CD4-positive, alpha-beta T cell (primary cell): ENCODE measurements at regions not wholly inside any gene's neighbourhood (a gene's known extent, or its start where the extent isn't known, plus 50 kb on each side); places are given as distances from the start of the nearest gene placed in this dataset.

Source experiments
- ATAC-seq: fragments of 200-7000 bp; cut with Tn5 transposase; one replicate; pipeline ENCODE4 v1.10.0; 2022; ENCODE audit warnings: mild to moderate bottlenecking; ENCODE audit not compliant: poor library complexity
- CTCF ChIA-PET: fragments of 350-600 bp; sonication (Branson Sonifier 250); formaldehyde crosslinking; loops from one replicate; lab custom pipeline; 2021; ENCODE audit warnings: antibody characterized with exemption, inconsistent platforms; lab: Charles Lee
- POLR2A ChIA-PET: fragments of 350-600 bp; sonication (Branson Sonifier 250); formaldehyde crosslinking; loops from one replicate; lab custom pipeline; 2021; ENCODE audit warnings: antibody characterized with exemption, inconsistent platforms; lab: Charles Lee
- DNase-seq, 14 experiments: peaks; one replicate each; pipeline ENCODE4 v3.0.0-alpha.2; 2013 to 2020; ENCODE audit warnings: mixed read lengths in 2 of 14
- H3K27ac ChIP-seq, 2 donors: one replicate each; pipeline versions ENCODE4 v1.5.1 to v1.7.0; 2013; ENCODE audit warnings: low read length in 2 of 2, low read depth in 1 of 2, mild to moderate bottlenecking in 1 of 2
- H3K27me3 ChIP-seq, 2 experiments: 1 replicate in 1 of 2; 2 replicates in 1 of 2; pipeline versions ENCODE4 v1.6.1 to v1.7.0; 2013; ENCODE audit warnings: low read length in 2 of 2, control low read depth in 1 of 2, mild to moderate bottlenecking in 1 of 2, moderate library complexity in 1 of 2; ENCODE audit not compliant: insufficient read depth in 2 of 2, control insufficient read depth in 1 of 2
- H3K36me3 ChIP-seq: one replicate; pipeline ENCODE4 v1.6.1; 2013; ENCODE audit warnings: low read length, control low read depth; ENCODE audit not compliant: insufficient read depth
- H3K4me1 ChIP-seq: one replicate; pipeline ENCODE4 v1.6.1; 2013; ENCODE audit warnings: low read length, control low read depth; ENCODE audit not compliant: insufficient read depth
- H3K4me3 ChIP-seq: one replicate; pipeline ENCODE4 v1.5.1; 2013; ENCODE audit warnings: mild to moderate bottlenecking, low read length, moderate library complexity
- H3K9me3 ChIP-seq, 2 experiments: 1 replicate in 1 of 2; 2 replicates in 1 of 2; pipeline versions ENCODE4 v1.6.1 to v1.7.0; 2013; ENCODE audit warnings: low read length in 2 of 2, mild to moderate bottlenecking in 2 of 2, control low read depth in 1 of 2, moderate library complexity in 1 of 2; ENCODE audit not compliant: control insufficient read depth in 1 of 2, insufficient read depth in 1 of 2
- H3K27ac Mint-ChIP-seq: one replicate; pipeline ENCODE4 v1.8.0; 2020; ENCODE audit warnings: mixed read lengths
- H3K27me3 Mint-ChIP-seq: one replicate; pipeline ENCODE4 v1.8.0; 2021; ENCODE audit warnings: mixed read lengths
- H3K36me3 Mint-ChIP-seq: one replicate; pipeline ENCODE4 v1.8.0; 2021; ENCODE audit warnings: low read depth, mixed read lengths
- H3K4me1 Mint-ChIP-seq: one replicate; pipeline ENCODE4 v1.8.0; 2021; ENCODE audit warnings: low read depth, mixed read lengths
- H3K4me3 Mint-ChIP-seq: one replicate; pipeline ENCODE4 v1.8.0; 2020; ENCODE audit warnings: mild to moderate bottlenecking, mixed read lengths
- H3K9me3 Mint-ChIP-seq: one replicate; pipeline ENCODE4 v1.8.0; 2020; ENCODE audit warnings: mixed read lengths
- CTCF ChIP-seq: fragments of 200-600 bp; IDR thresholded peaks from one replicate; pipeline ENCODE4 v1.8.0; 2022; ENCODE audit warnings: antibody characterized with exemption, mild to moderate bottlenecking
- intact Hi-C, 2 experiments: fragments of 100-400 bp; cut with DNase I in 1 of 2; cut with micrococcal nuclease in 1 of 2; formaldehyde crosslinking; loops; one replicate each; pipeline versions ENCODE4 v1.15.1 to v1.9.0; 2023 to 2025; cut with DNase I, micrococcal nuclease

GRCh38 chr5:114702136-114702535, 340.3 kb downstream of the KCNN2 start:
- ChIA-PET POLR2A (no interaction called here), CTCF (no interaction called here)
- Histone ChIP-seq H3K27ac (no peak overlapping the region), H3K4me1 (no peaks in the 10 kb centered on the region), H3K4me3 (no peak overlapping the region), H3K9me3 (peaks cover 0 to 10% of the 10 kb centered on the region in 2 experiments), H3K36me3 (no peaks in the 10 kb centered on the region), H3K27me3 (no peaks in the 10 kb centered on the region)
- no peaks in the 10 kb centered on the region for H3K27me3 Mint-ChIP-seq
- no peak overlapping the region for H3K27ac Mint-ChIP-seq
- intact Hi-C loops = no loop called here
- H3K4me3 Mint-ChIP-seq = no peak overlapping the region
- DNase-seq (no peak), ATAC-seq (no peak)
- H3K36me3 Mint-ChIP-seq = no peaks in the 10 kb centered on the region
- peaks cover 2% of the 10 kb centered on the region for H3K9me3 Mint-ChIP-seq
- no peak for TF ChIP-seq CTCF
- no peaks in the 10 kb centered on the region for H3K4me1 Mint-ChIP-seq

DNA sequence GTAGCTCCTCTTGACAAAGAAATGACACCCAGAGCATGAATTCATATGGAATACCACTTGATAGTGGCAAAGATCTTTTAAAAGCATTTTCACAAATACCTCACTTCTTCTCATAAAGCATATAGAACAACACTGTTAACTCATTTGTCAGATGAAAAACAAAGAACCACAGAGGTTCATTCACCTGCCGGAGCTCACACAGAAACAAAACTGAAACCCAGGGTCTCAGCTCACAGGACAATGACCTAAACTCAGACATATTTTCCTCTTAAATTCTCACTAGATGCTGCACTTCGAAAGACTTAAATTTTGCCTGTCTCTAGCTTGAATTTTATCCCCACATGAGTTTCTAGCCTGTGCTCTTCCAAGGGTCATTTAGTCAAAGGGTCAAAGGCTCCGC, 339.0 kb downstream of the KCNN2 start:
- intact Hi-C loops = no loop called here
- H3K4me3 Mint-ChIP-seq = no peak overlapping the region
- no peaks in the 10 kb centered on the region for H3K36me3 ChIP-seq
- no peaks in the 10 kb centered on the region for H3K4me1 ChIP-seq
- no peak for TF ChIP-seq CTCF
- H3K27ac Mint-ChIP-seq = no peak overlapping the region
- H3K27ac ChIP-seq = no peak overlapping the region
- CTCF ChIA-PET = no interaction called here
- ATAC-seq (no peak), DNase-seq (no peak)
- H3K27me3 ChIP-seq = no peaks in the 10 kb centered on the region
- H3K9me3 ChIP-seq = peaks cover 0 to 10% of the 10 kb centered on the region in 2 experiments
- H3K36me3 Mint-ChIP-seq = no peaks in the 10 kb centered on the region
- H3K9me3 Mint-ChIP-seq = peaks cover 2% of the 10 kb centered on the region
- H3K4me1 Mint-ChIP-seq = no peaks in the 10 kb centered on the region
- H3K4me3 ChIP-seq = no peak overlapping the region
- no peaks in the 10 kb centered on the region for H3K27me3 Mint-ChIP-seq
- POLR2A ChIA-PET = no interaction called here

DNA sequence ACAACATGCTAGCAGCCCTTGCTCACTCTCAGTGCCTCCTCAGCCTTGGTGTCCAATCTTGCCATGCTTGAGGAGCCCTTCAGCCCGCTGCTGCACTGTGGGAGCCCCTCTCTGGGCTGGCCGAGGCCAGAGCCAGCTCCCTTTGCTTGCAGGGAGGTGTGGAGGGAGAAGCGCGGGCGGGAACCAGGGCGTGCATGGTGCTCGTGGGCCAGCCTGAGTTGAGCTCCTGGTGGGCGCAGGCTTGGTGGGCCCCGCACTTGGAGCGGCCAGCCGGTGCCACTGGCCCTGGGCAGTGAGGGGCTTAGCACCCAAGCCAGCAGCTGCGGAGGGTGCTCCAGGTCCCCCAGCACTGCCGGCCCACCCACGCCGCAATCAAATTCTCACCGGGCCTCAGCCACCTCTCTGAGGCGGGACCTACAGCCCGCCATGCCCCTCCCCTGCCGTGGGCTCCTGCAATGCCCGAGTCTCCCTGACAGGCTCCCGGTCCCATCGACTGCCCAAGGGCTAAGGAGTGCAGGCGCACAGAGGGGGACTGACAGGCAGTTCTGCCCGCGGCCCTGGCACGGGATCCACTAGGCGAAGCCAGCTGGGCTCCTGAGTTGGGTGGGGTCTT, 333.5 kb downstream of the KCNN2 start:
- H3K27ac ChIP-seq = no peak overlapping the region
- Mint-ChIP-seq H3K27ac (no peak overlapping the region), H3K36me3 (no peaks in the 10 kb centered on the region), H3K4me1 (no peaks in the 10 kb centered on the region), H3K27me3 (no peaks in the 10 kb centered on the region), H3K9me3 (no peaks in the 10 kb centered on the region), H3K4me3 (no peak overlapping the region)
- no peaks in the 10 kb centered on the region for H3K27me3 ChIP-seq
- DNase-seq = peak in 1 of 14 experiments; percentile 4
- H3K36me3 ChIP-seq = no peaks in the 10 kb centered on the region
- no peaks in the 10 kb centered on the region for H3K4me1 ChIP-seq
- intact Hi-C loops = no loop called here
- H3K4me3 ChIP-seq = no peak overlapping the region
- CTCF ChIA-PET = no interaction called here
- no peak for ATAC-seq
- peaks cover 0 to 8% of the 10 kb centered on the region in 2 experiments for H3K9me3 ChIP-seq
- POLR2A ChIA-PET = no interaction called here
- TF ChIP-seq CTCF = no peak
